ENCODE measurements at regions not wholly inside any gene's neighbourhood (a gene's known extent, or its start where the extent isn't known, plus 50 kb on each side); places are given as distances from the start of the nearest gene placed in this dataset.
"Not testable (repeated sequence)": the region's sequence is repeated elsewhere in the genome, so short reads cannot be mapped to it uniquely, and the experiment has no call there.

DNA sequence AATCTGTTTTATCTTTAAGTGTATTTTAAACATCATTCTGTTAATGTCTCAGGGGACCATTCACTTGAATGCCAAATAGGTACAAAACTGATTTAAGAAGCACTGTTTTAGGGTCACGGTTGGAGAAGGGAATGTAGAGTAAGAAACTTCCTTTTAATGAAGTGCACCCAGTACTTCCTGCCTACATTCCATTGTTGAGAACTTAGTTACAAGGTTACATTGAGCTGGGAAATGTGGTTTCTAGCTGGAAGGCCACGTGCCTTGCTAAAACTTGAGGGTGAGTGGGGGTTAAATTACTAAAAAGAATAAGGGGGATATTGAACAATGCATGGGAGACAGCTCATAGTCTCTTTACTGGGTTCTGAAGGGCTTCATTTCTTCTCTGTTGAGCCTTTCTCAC, 78.3 kb upstream of the TBC1D5 start:
- no peak for DNase-seq

DNA sequence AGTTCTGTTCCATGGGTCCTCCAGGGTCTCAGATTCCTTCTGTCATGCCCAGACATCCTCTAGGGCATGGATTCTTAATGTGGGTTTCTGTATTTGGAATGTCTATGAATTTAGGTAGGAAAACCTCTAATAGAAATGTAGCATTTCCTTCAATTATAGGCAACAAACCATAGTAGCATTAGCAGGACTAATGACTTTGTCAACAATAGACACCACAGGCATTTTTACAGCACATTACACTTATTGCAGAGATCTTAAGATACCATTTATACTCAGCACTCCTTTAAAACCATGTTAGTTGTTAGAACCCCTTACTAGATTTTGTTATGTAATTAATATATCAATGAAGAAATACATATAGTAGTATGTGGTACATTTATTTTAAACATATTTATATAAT, 77.8 kb upstream of the TBC1D5 start:
- no peak for DNase-seq

DNA sequence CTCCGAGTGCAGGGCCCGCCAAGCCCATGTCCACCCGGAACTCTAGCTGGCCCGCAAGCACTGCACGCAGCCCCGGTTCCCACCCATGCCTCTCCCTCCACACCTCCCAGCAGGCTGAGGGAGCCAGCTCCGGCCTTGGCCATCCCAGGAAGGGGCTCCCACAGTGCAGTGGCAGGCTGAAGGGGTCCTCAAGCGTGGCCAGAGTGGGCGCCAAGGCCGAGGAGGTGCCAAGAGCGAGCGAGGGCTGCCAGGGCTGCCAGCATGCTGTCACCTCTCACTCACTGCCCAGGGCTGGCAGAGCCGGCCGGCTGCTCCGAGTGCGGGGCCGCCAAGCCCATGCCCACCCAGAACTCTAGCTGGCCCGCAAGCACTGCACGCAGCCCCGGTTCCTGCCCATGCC, 75.5 kb upstream of the TBC1D5 start:
- DNase-seq, result not testable (repeated sequence)

DNA sequence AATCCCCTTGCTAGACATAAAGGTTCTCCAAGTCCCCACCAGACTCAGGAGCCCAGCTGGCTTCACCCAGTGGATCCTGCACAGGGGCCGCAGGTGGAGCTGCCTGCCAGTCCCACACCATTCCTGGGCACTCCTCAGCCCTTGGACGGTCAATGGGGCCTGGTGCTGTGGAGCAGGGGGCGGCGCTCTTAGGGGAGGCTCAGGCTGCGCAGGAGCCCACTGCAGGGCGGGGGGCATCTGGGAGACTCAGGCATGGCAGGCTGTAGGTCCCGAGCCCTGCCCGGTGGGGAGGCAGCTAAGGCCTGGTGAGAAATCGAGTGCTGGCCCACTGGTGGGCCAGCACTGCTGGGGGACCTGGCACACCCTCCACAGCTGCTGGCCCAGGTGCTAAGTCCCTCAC, 75.1 kb upstream of the TBC1D5 start:
- DNase-seq, result no peak

- DNase-seq, result not testable (repeated sequence)
Measured at GRCh38 chr3:17816839-17817238, 74.4 kb upstream of the TBC1D5 start.

GRCh38 chr3:17812328-17812727, 69.9 kb upstream of the TBC1D5 start:
- DNase-seq, result not testable (repeated sequence)

DNA sequence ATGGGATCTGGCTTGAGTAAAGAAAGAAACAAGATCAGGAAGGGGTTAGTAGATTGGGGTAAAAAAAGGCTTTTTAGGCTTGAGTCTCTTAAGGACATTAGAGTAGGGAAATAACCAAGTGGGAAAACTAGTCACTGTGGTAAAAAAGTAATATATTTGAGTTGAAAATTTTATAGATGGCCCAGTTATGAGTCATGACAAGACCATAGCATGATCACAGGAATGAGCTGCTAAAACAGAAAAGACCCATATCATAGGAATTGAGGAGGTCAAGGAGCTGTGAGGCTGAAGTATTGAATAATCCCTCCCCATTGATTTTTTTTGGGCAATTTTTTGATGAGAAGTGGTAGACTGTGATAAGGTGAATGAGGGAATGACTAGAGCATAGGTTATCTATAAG, 69.2 kb upstream of the TBC1D5 start:
- no peak for DNase-seq

GRCh38 chr3:17810759-17811158, 68.3 kb upstream of the TBC1D5 start:
- DNase-seq, result no peak

DNA sequence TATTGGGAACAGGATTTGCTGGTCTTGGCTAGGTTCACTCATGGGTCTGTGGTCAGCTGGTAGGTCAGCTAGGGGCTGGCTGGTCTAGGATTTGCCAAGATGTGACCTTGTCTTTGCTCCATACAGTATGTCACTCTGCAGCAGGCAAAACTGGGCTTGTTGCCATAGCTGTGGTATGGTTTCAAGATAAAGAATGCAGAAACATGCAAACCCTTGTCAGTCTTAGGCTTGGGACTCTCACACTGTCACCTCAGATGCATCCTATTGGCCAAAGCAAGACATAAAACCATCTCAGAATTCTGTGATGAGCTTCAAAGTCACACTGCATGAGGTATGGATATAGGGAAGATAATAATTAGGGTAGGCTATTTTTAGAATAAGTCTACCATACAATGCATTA, 66.6 kb upstream of the TBC1D5 start:
- DNase-seq, result no peak

DNA sequence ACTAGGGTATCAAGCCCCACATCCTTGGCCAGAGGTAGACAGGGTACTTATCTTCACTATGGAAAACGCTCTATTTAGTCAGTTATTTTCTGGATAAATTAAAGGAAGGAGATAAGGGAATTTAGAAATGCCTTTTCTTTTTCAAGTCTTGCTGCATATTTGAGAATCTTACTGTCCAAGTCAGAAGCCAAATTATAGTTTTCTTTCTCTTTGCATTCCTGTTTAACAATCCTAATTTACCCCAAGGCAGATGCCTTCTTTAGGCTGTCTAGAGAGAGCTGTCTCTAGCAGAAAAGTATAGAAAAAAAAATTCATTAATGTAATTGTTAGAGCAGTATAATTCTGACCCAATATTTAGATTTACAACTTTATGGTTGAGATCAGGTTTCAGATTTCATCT, 64.4 kb upstream of the TBC1D5 start:
- DNase-seq, result no peak

- DNase-seq, result no peak
Measured at GRCh38 chr3:17806201-17806600, 63.8 kb upstream of the TBC1D5 start.

DNA sequence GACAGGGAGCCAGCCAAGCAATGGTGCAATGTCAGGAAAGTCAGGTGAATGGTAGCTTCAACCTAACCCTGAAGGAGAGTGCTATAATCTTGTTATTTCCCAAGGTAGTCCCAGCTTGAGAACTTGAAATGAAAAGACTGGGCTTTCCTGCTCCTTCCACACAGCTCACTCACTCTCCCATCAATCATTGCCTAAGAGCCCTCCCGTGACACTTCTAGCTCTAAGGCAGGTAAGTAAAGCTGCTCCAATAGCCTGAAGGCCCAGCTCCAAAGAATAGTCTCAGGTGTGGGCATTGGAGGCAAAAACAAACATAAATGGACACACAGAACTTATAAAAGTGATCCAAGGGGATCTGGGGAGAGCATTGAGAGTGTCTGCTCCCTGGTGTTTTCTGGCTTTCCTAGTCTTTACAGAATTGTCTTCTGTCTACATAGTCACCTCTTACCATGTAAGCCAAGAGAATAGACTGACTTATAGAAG, 63.1 kb upstream of the TBC1D5 start:
- no peak for DNase-seq

GRCh38 chr3:17802950-17803349, 60.5 kb upstream of the TBC1D5 start:
- DNase-seq, result no peak

- DNase-seq, result no peak
Measured at GRCh38 chr3:17801131-17801530, 58.7 kb upstream of the TBC1D5 start.

DNA sequence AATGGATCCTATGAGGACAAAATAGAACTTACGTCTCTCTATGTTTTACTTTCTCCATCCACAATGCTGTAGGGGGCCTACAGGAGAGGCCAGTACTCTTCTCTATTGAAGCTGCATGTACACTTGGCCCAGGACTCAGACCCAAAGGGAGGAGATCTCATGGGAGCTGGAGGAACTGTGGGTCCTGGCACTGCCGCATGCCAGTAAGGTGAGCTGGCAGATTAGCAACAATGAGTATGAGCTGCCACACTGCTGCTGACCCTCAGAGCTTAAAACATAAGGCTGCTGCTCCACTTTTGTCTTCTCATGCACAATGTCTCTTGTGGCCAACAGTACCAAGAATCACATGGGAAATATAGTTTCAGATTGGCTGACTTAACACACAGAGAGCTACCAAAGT, 57.8 kb upstream of the TBC1D5 start:
- DNase-seq, result no peak

DNA sequence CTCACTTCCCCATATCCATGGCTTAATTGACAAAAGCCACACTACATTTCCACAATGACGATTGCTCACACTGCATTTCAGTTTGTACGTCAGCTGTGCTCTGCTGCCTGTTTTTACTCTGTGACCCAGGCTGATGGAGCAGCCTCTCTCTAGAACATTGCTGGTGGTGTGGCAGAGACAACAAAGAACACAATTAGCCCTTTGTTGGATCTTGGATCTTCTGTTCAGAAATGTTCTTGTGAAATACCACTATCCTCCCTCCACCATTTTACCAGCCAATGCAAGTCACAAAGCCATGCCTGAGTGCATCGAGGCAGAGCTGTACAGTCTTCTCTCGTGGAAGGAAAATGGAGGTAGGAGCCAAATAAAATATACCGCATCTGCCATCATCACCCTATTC, 56.9 kb upstream of the TBC1D5 start:
- DNase-seq, result no peak

GRCh38 chr3:17798000-17798399, 55.6 kb upstream of the TBC1D5 start:
- DNase-seq, result no peak

DNA sequence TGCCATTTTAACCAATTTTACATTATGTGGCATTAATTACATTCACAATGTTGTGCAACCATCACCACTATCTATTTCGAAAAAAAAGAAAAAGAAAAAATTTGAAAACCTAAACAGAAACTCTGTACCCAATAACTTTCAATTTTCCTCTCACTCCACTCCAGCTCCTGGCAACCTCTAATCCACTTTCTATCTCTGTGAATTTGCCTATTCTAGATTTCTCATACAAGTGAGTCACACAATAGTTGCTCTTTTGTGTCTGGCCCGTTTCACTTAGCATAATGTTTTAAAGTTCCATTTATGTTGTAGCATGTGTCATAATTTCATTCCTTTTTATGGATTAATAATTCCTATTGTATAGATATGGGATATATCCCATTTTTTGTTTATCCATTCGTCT, 53.3 kb upstream of the TBC1D5 start:
- no peak for DNase-seq

DNA sequence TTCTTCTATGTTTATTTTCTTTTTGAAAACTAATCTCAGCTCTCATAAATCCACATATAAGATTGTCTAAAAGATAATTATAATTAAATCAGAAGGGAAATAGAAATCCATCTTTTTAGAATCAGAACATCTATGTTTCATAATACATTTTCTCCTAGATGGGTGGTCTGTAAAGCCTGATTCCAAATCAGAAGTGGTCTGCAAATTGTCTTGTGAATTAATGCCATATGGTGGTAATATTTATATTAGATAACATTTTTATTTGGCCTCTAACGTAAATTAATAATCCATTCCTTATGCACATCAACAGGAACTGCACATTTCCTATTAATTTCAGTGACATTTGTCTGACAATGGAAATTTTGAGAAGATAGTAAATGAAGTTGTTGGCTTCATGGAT, 52.8 kb upstream of the TBC1D5 start:
- DNase-seq, result no peak

DNA sequence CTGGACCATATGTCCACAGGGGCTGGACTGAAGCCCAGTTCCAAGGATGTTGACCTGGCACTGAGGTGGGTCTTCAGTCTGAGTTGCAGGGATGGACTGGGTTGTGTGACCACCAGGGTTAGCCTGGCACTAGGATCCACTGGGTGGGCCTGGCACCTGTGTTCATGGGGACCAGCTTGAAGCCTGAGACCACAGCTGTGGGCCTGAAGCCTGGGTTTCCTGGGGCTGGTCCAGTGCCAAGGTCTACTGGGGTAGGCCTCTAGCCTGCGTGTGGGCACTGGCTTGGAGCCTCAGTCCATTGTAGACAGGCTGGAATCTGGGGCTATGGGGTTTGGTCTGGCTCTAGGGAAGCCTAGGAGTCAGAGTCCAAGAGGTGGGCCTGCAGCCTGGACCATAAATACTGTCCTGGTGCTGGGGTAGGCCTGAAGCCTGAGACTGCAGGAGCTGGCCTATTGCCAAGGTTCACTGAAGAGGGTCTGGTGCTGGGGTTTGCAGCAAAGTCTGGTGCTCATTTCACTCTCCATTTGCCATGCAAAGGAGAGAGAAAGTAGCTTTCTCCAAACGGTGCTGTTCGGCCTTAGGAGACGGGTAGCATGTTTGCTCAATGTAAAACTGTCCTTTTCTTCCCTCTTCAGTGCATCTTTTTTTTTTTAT, 51.2 kb upstream of the TBC1D5 start:
- DNase-seq, result no peak
